HG03135 (cell line): ENCODE measurements at regions not wholly inside any gene's neighbourhood (a gene's known extent, or its start where the extent isn't known, plus 50 kb on each side); places are given as distances from the start of the nearest gene placed in this dataset.

Source experiments
- ATAC-seq: cut with Tn5 transposase; IDR thresholded peaks from one replicate; pipeline ENCODE4 v1.9.1; 2021; ENCODE audit warnings: mild to moderate bottlenecking, moderate library complexity; ENCODE audit not compliant: unreplicated experiment

DNA sequence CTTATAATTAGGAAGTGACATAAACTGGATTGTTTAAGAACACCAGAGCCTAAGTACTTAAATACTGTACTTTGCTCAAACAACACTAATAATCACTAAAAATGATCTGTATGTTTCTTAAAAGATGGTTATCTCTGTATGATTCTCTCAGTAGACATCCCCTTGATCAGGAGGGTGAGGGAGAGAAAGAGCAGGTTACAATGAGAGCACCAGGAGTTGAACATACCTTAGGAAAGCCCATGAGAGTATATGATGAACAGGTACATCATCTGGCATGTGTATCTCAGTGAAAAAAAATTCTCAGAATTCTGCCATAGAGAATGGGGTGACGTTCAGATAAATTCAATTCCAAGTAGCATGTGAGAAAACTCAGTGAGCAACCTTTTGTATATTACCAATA, 59.9 kb upstream of the IL2 start:
- ATAC-seq: no peak

GRCh38 chr4:122514671-122515070, 58.1 kb upstream of the IL2 start:
- ATAC-seq: no peak

GRCh38 chr4:122512430-122512829, 55.9 kb upstream of the IL2 start:
- no peak for ATAC-seq

- no peak for ATAC-seq
Measured at GRCh38 chr4:122508083-122508482, 51.6 kb upstream of the IL2 start.
